ENCODE measurements at regions not wholly inside any gene's neighbourhood (a gene's known extent, or its start where the extent isn't known, plus 50 kb on each side); places are given as distances from the start of the nearest gene placed in this dataset.

DNA sequence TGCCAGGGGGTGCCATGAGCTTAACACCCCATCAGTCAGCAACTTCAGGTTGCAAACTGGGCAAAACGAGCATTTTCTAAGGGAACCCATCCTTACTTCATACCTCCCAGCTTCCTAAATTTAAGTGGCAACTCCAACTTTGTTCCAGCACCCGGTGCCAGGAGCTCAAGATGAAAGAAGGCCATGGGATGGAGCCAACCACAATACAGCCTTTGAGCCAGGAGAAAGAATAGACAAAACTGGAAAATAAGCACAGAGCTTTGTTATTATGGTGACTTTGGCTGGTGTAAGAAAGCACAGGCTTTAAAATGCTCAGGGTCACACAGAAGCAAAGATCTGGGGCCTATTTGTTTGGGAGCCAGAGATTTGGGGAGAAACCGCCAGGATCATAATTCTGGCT, 388.7 kb upstream of the MGMT start:
- DNase-seq (ENCODE audit: low read depth, low spot score), result no peak
- TF ChIP-seq, protein P1, sequence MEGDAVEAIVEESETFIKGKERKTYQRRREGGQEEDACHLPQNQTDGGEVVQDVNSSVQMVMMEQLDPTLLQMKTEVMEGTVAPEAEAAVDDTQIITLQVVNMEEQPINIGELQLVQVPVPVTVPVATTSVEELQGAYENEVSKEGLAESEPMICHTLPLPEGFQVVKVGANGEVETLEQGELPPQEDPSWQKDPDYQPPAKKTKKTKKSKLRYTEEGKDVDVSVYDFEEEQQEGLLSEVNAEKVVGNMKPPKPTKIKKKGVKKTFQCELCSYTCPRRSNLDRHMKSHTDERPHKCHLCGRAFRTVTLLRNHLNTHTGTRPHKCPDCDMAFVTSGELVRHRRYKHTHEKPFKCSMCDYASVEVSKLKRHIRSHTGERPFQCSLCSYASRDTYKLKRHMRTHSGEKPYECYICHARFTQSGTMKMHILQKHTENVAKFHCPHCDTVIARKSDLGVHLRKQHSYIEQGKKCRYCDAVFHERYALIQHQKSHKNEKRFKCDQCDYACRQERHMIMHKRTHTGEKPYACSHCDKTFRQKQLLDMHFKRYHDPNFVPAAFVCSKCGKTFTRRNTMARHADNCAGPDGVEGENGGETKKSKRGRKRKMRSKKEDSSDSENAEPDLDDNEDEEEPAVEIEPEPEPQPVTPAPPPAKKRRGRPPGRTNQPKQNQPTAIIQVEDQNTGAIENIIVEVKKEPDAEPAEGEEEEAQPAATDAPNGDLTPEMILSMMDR (IDR thresholded peaks at IDR 0.05; ENCODE audit: low read depth, low read length), result no peak
- Histone ChIP-seq H3K9me3 (ENCODE audit: control insufficient read depth, insufficient read depth, low read length) (peaks cover 35% of the 10 kb centered on the region), H3K27ac (ENCODE audit: low read depth, low read length) (no peak overlapping the region), H3K27me3 (ENCODE audit: control insufficient read depth, insufficient read depth, low read length) (no peaks in the 10 kb centered on the region), H3K4me3 (ENCODE audit: low read depth, low read length) (no peak overlapping the region)
- CTCF ChIA-PET, result no interaction called here
- POLR2A ChIA-PET, result no interaction called here

DNA sequence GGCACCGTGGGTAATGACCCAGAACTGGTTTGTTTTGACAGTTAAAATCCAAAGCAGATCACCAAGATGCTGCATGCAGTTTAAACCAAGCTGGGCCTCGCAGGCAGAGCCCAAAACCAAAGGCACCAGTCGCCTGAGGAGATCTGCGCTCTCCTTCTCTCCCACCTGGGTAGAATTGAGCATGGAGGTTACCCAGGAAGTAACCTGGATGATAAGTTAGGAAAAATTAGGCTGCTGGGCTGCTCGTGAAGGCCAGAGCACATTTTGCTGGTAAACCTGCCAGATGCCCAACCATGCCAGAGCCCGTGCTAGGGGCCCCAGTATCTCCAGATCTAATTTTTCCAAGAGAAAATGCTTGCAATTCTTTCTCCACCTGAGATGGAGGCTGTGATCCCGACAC, 388.3 kb upstream of the MGMT start:
- POLR2A ChIA-PET, result no interaction called here
- TF ChIP-seq, protein P1 (IDR thresholded peaks at IDR 0.05; ENCODE audit: low read depth, low read length), result no peak
- H3K27me3 ChIP-seq (ENCODE audit: control insufficient read depth, insufficient read depth, low read length), result no peaks in the 10 kb centered on the region
- no peak overlapping the region for H3K4me3 ChIP-seq (ENCODE audit: low read depth, low read length)
- H3K9me3 ChIP-seq (ENCODE audit: control insufficient read depth, insufficient read depth, low read length), result peaks cover 35% of the 10 kb centered on the region
- H3K27ac ChIP-seq (ENCODE audit: low read depth, low read length), result no peak overlapping the region
- CTCF ChIA-PET, result no interaction called here
- no peak for DNase-seq (ENCODE audit: low read depth, low spot score)

DNA sequence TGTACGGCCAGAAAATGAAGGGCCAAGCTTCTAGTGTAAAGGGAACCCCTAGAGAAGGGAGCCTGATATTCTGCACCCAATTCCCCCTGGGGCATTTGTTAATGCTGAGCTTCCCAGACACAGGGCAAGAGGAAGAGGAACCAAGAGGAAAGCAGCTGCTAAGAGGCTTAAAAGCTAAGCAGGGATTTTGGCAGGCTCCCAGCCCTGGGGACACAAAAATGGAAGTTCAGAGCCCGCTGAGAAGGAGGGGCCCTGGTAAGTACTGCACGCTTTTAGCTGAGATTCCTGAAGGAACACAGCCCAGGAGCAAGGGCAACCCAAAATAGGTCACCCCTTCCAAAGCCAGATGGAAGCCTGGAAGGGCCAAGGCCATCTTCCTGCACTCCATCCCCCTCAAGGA, 387.3 kb upstream of the MGMT start:
- no peak overlapping the region for H3K27ac ChIP-seq (ENCODE audit: low read depth, low read length)
- H3K9me3 ChIP-seq (ENCODE audit: control insufficient read depth, insufficient read depth, low read length), result peaks cover 35% of the 10 kb centered on the region
- ChIA-PET CTCF (no interaction called here), POLR2A (no interaction called here)
- TF ChIP-seq, protein P1 (IDR thresholded peaks at IDR 0.05; ENCODE audit: low read depth, low read length), result no peak
- DNase-seq (ENCODE audit: low read depth, low spot score), result no peak
- no peak overlapping the region for H3K4me3 ChIP-seq (ENCODE audit: low read depth, low read length)
- no peaks in the 10 kb centered on the region for H3K27me3 ChIP-seq (ENCODE audit: control insufficient read depth, insufficient read depth, low read length)

DNA sequence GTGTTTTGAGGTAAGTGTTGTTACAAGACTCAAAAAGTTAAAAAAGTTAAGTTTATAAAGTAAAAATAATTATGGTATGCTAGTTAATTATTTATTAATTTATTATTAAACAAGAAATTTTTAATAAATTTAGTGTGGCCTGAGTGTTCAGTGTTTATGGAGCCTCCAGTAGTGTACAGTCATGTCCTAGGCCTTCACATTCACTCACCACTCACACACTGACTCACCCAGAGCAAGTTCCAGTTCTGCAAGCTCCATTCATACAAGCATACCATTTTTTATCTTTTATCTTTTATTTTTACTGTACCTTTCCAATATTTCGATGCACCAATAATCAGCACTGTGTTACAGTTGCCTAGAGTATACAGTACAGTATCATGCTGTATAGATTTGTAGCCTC, 381.2 kb upstream of the MGMT start:
- H3K9me3 ChIP-seq (ENCODE audit: control insufficient read depth, insufficient read depth, low read length), result peaks cover 2% of the 10 kb centered on the region
- TF ChIP-seq, protein P1 (IDR thresholded peaks at IDR 0.05; ENCODE audit: low read depth, low read length), result no peak
- CTCF ChIA-PET, result no interaction called here
- POLR2A ChIA-PET, result no interaction called here
- no peak overlapping the region for H3K27ac ChIP-seq (ENCODE audit: low read depth, low read length)
- no peak overlapping the region for H3K4me3 ChIP-seq (ENCODE audit: low read depth, low read length)
- DNase-seq (ENCODE audit: low read depth, low spot score), result no peak
- H3K27me3 ChIP-seq (ENCODE audit: control insufficient read depth, insufficient read depth, low read length), result no peaks in the 10 kb centered on the region

DNA sequence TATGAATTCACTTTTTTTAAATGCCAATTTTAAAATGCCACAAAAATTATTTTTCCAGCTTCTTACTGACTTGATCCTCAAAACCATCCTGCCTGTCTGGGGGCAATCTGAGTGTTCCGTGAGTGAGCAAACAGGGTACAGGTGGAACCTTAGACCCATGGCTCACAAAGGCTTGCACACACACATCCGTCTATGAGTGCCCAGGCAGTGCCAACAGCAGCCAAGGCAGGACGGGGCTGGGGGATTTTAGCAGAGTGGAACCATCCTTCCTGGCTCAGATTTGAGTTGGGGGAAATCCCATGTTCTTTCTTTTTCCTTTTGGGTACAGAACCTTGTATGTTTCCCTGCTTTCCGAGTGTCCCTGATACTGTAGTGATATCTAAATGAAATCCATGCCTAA, 377.7 kb upstream of the MGMT start:
- H3K27ac ChIP-seq (ENCODE audit: low read depth, low read length), result no peak overlapping the region
- no peak overlapping the region for H3K4me3 ChIP-seq (ENCODE audit: low read depth, low read length)
- POLR2A ChIA-PET, result no interaction called here
- CTCF ChIA-PET, result no interaction called here
- TF ChIP-seq, protein P1 (IDR thresholded peaks at IDR 0.05; ENCODE audit: low read depth, low read length), result no peak
- no peaks in the 10 kb centered on the region for H3K27me3 ChIP-seq (ENCODE audit: control insufficient read depth, insufficient read depth, low read length)
- peaks cover 12% of the 10 kb centered on the region for H3K9me3 ChIP-seq (ENCODE audit: control insufficient read depth, insufficient read depth, low read length)
- DNase-seq (ENCODE audit: low read depth, low spot score), result no peak
